ENCODE measurements at regions not wholly inside any gene's neighbourhood (a gene's known extent, or its start where the extent isn't known, plus 50 kb on each side); places are given as distances from the start of the nearest gene placed in this dataset.

GRCh38 chr9:135412315-135413085 is 67.1 kb upstream of the PPP1R26 start:
- DNase-seq: peak; percentile 30 to 35

- no peak for DNase-seq
Measured at GRCh38 chr9:135413086-135413375, 66.6 kb upstream of the PPP1R26 start.

GRCh38 chr9:135413461-135413860 is 66.1 kb upstream of the PPP1R26 start:
- no peak for DNase-seq

GRCh38 chr9:135414293-135414692 is 65.3 kb upstream of the PPP1R26 start:
- DNase-seq: no peak

GRCh38 chr9:135415586-135415985 is 64.0 kb upstream of the PPP1R26 start:
- no peak for DNase-seq

- DNase-seq: no peak
Measured at GRCh38 chr9:135416664-135417290, 62.8 kb upstream of the PPP1R26 start.

GRCh38 chr9:135418161-135418560 is 61.4 kb upstream of the PPP1R26 start:
- DNase-seq: no peak

- no peak for DNase-seq
Measured at GRCh38 chr9:135419106-135419505, 60.5 kb upstream of the PPP1R26 start.

GRCh38 chr9:135422341-135422944 is 57.1 kb upstream of the PPP1R26 start:
- no peak for DNase-seq

- no peak for DNase-seq
Measured at GRCh38 chr9:135423725-135424124, 55.9 kb upstream of the PPP1R26 start.

Data from NCI-H2081 (cell line).